Liver (tissue), 8 donors: ENCODE measurements at regions not wholly inside any gene's neighbourhood (a gene's known extent, or its start where the extent isn't known, plus 50 kb on each side); places are given as distances from the start of the nearest gene placed in this dataset.

Experiments
- DNase-seq: peaks from one replicate; pipeline ENCODE4 v3.0.0-alpha.2; 2017; ENCODE audit warnings: low spot score
- H3K27ac ChIP-seq, 2 donors: one replicate each; pipeline ENCODE4 v1.7.0; 2013; ENCODE audit warnings: inconsistent platforms in 2 of 2, low read length in 2 of 2, control low read depth in 1 of 2, low read depth in 1 of 2, mild to moderate bottlenecking in 1 of 2
- H3K27me3 ChIP-seq, 4 donors: one replicate each; pipeline versions ENCODE4 v1.6.1 to v1.7.0; 2013; ENCODE audit warnings: low read length in 3 of 4, inconsistent platforms in 1 of 4, mild to moderate bottlenecking in 1 of 4, moderate library complexity in 1 of 4; ENCODE audit not compliant: control insufficient read depth in 4 of 4, insufficient read depth in 4 of 4
- H3K36me3 ChIP-seq, 4 donors: one replicate each; pipeline versions ENCODE4 v1.6.1 to v1.7.0; 2013; ENCODE audit warnings: low read length in 3 of 4, mild to moderate bottlenecking in 3 of 4, low read depth in 1 of 4, moderate library complexity in 1 of 4; ENCODE audit not compliant: control insufficient read depth in 4 of 4, insufficient read depth in 3 of 4
- H3K4me1 ChIP-seq, 4 donors: one replicate each; pipeline versions ENCODE4 v1.6.1 to v1.7.0; 2013; ENCODE audit warnings: low read length in 3 of 4, mild to moderate bottlenecking in 3 of 4, moderate library complexity in 1 of 4; ENCODE audit not compliant: control insufficient read depth in 4 of 4, insufficient read depth in 4 of 4
- H3K4me3 ChIP-seq, 3 donors: one replicate each; pipeline versions ENCODE4 v1.6.1 to v1.7.0; 2013; ENCODE audit warnings: low read length in 3 of 3, control low read depth in 1 of 3, low read depth in 1 of 3, mild to moderate bottlenecking in 1 of 3
- H3K9ac ChIP-seq, 2 donors: one replicate each; pipeline ENCODE4 v1.7.0; 2013; ENCODE audit warnings: low read length in 2 of 2, mild to moderate bottlenecking in 2 of 2, moderate library complexity in 2 of 2, control low read depth in 1 of 2, low read depth in 1 of 2
- H3K9me3 ChIP-seq, 4 donors: one replicate each; pipeline versions ENCODE4 v1.6.1 to v1.7.0; 2013; ENCODE audit warnings: low read length in 3 of 4; ENCODE audit not compliant: control insufficient read depth in 4 of 4
- EGR1 ChIP-seq, 2 donors: IDR thresholded peaks; 2 replicates each; pipeline ENCODE4 v1.6.1; 2016 to 2018; ENCODE audit warnings: antibody characterized with exemption in 2 of 2, low read depth in 2 of 2
- FOXA1 ChIP-seq: IDR thresholded peaks from 2 replicates; pipeline ENCODE4 v1.6.1; 2016; ENCODE audit warnings: antibody characterized with exemption
- FOXA2 ChIP-seq: IDR thresholded peaks from 2 replicates; pipeline ENCODE4 v1.6.1; 2016; ENCODE audit warnings: antibody characterized with exemption
- JUND ChIP-seq, 2 donors: IDR thresholded peaks; 2 replicates each; pipeline ENCODE4 v1.6.1; 2016; ENCODE audit warnings: antibody characterized with exemption in 2 of 2
- NR2F2 ChIP-seq: IDR thresholded peaks from 2 replicates; pipeline ENCODE4 v1.6.1; 2016; ENCODE audit warnings: antibody characterized with exemption
- RAD21 ChIP-seq, 2 donors: IDR thresholded peaks; 2 replicates each; pipeline ENCODE4 v1.6.1; 2016; ENCODE audit warnings: antibody characterized with exemption in 2 of 2, mild to moderate bottlenecking in 2 of 2
- RXRA ChIP-seq, 2 donors: IDR thresholded peaks; 2 replicates each; pipeline ENCODE4 v1.6.1; 2017 to 2018; ENCODE audit warnings: antibody characterized with exemption in 2 of 2, mild to moderate bottlenecking in 1 of 2
- TAF1 ChIP-seq: conservative IDR thresholded peaks from 2 replicates; pipeline ENCODE4 v1.6.1; 2016; ENCODE audit warnings: antibody characterized with exemption, mild to moderate bottlenecking
- YY1 ChIP-seq: IDR thresholded peaks from 2 replicates; pipeline ENCODE4 v1.6.1; 2016; ENCODE audit warnings: antibody characterized with exemption, mild to moderate bottlenecking
- WGBS: extraction: QIAGEN DNeasy Blood & Tissue Kit; methylation state at CpG from one replicate; pipeline ENCODE4 v1.1.7; 2013; 5-methylcytosine and 5-hydroxymethylcytosine counted together
- TF ChIP-seq, protein P1 (sequence below): IDR thresholded peaks from 2 replicates; pipeline ENCODE4 v1.6.1; 2016; ENCODE audit warnings: antibody characterized with exemption
- TF ChIP-seq, protein P2 (sequence below): IDR thresholded peaks from 2 replicates; pipeline ENCODE4 v1.6.1; 2016; ENCODE audit warnings: antibody characterized with exemption, mild to moderate bottlenecking
- TF ChIP-seq, protein P3 (sequence below): IDR thresholded peaks from 2 replicates; pipeline ENCODE4 v1.6.1; 2016; ENCODE audit warnings: antibody characterized with exemption
- TF ChIP-seq, protein P4 (sequence below): fragments of 150-350 bp; IDR thresholded peaks from 2 replicates; pipeline ENCODE4 v1.5.1; 2017; ENCODE audit warnings: improper control_type of control experiment, low read depth, low read length; ENCODE audit not compliant: missing input control
- donor health status: healthy.
- donor health status: healthy.
- donor health status: healthy.
- donor health status: healthy.
- donor health status: healthy.

DNA sequence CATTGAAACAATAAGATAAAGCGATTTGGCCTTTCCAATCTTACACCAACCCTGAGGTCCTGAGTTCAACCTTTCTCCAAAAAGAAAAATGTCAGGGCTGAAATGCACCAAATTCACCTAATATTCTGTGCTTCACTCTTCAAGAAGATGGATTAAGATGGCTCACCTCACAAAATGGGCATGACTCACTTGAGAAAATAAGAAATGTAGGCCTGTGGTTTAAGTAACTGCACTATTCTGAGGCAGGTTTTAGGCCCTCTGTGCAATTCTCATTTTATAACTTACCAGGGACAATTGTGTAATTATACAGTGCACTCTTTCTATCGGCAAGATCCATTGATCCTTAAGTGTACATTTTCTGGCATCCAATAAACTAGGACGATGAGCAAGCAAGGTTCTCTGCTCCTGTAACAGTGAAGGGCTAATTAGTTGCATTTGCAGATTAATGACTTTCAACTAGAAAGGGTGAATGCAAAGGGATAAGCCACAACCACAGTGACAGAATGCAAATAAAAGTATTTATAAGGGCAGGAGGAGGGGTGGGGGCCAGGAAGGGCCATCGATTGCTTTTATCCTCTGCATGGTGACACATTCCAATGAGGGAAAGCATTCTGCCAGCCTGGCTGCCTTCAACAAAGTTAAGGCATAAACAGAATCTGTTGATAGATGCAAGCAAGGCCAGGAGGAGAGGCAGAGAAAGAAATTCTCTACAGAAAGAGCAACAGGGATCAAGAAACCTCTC, 214.5 kb downstream of the CAAP1 start:
- H3K27ac ChIP-seq: no peak overlapping the region
- no peak overlapping the region for H3K9ac ChIP-seq
- TF ChIP-seq EGR1 (IDR thresholded peaks at IDR 0.05; ENCODE audit: low read depth in 2 of 2) (no peak), FOXA1 (no peak), RXRA (IDR thresholded peaks at IDR 0.05) (no peak), TAF1 (no peak)
- TF ChIP-seq, protein P1, sequence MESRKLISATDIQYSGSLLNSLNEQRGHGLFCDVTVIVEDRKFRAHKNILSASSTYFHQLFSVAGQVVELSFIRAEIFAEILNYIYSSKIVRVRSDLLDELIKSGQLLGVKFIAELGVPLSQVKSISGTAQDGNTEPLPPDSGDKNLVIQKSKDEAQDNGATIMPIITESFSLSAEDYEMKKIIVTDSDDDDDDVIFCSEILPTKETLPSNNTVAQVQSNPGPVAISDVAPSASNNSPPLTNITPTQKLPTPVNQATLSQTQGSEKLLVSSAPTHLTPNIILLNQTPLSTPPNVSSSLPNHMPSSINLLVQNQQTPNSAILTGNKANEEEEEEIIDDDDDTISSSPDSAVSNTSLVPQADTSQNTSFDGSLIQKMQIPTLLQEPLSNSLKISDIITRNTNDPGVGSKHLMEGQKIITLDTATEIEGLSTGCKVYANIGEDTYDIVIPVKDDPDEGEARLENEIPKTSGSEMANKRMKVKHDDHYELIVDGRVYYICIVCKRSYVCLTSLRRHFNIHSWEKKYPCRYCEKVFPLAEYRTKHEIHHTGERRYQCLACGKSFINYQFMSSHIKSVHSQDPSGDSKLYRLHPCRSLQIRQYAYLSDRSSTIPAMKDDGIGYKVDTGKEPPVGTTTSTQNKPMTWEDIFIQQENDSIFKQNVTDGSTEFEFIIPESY: no peak
- no peak for DNase-seq
- WGBS: 58% methylated on average over 4 of the region's 4 CpGs
- peaks cover 0 to 2% (median under 1%) of the 10 kb centered on the region in 4 donors for H3K27me3 ChIP-seq
- no peaks in the 10 kb centered on the region for H3K36me3 ChIP-seq
- H3K4me1 ChIP-seq: no peaks in the 10 kb centered on the region
- H3K4me3 ChIP-seq: no peak overlapping the region
- no peaks in the 10 kb centered on the region for H3K9me3 ChIP-seq

DNA sequence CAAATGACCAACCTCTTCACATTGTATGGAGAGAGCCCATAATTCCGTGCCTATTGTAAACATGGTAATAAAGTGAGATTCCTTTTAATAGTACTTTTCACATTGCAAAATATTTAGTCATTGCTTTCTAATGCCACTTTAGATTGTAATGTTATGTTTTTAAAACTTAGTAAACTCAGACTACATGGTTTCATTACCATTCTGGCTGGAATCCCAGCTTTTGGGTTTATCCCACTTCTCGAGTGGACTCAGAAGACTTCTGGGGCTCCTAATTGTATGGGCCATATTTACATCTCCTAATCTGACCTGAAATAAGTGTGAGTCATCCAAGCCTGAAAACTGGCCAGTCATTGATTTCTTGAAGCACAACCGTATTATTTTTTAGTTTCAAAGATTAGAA, 217.6 kb downstream of the CAAP1 start:
- Histone ChIP-seq H3K9me3 (no peaks in the 10 kb centered on the region), H3K27ac (no peak overlapping the region), H3K4me1 (no peaks in the 10 kb centered on the region), H3K36me3 (no peaks in the 10 kb centered on the region), H3K27me3 (peaks cover 0 to 2% (median 0%) of the 10 kb centered on the region in 4 donors), H3K4me3 (no peak overlapping the region), H3K9ac (no peak overlapping the region)
- no peak for TF ChIP-seq YY1
- no peak for TF ChIP-seq RXRA (IDR thresholded peaks at IDR 0.05)
- TF ChIP-seq RAD21 (IDR thresholded peaks at IDR 0.05): no peak
- TF ChIP-seq, protein P2, sequence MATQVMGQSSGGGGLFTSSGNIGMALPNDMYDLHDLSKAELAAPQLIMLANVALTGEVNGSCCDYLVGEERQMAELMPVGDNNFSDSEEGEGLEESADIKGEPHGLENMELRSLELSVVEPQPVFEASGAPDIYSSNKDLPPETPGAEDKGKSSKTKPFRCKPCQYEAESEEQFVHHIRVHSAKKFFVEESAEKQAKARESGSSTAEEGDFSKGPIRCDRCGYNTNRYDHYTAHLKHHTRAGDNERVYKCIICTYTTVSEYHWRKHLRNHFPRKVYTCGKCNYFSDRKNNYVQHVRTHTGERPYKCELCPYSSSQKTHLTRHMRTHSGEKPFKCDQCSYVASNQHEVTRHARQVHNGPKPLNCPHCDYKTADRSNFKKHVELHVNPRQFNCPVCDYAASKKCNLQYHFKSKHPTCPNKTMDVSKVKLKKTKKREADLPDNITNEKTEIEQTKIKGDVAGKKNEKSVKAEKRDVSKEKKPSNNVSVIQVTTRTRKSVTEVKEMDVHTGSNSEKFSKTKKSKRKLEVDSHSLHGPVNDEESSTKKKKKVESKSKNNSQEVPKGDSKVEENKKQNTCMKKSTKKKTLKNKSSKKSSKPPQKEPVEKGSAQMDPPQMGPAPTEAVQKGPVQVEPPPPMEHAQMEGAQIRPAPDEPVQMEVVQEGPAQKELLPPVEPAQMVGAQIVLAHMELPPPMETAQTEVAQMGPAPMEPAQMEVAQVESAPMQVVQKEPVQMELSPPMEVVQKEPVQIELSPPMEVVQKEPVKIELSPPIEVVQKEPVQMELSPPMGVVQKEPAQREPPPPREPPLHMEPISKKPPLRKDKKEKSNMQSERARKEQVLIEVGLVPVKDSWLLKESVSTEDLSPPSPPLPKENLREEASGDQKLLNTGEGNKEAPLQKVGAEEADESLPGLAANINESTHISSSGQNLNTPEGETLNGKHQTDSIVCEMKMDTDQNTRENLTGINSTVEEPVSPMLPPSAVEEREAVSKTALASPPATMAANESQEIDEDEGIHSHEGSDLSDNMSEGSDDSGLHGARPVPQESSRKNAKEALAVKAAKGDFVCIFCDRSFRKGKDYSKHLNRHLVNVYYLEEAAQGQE: no peak
- no peak for TF ChIP-seq FOXA2
- TF ChIP-seq NR2F2: no peak
- TF ChIP-seq, protein P3, sequence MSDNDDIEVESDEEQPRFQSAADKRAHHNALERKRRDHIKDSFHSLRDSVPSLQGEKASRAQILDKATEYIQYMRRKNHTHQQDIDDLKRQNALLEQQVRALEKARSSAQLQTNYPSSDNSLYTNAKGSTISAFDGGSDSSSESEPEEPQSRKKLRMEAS: no peak
- TF ChIP-seq EGR1 (IDR thresholded peaks at IDR 0.05; ENCODE audit: low read depth in 2 of 2): no peak
- TF ChIP-seq, protein P4, sequence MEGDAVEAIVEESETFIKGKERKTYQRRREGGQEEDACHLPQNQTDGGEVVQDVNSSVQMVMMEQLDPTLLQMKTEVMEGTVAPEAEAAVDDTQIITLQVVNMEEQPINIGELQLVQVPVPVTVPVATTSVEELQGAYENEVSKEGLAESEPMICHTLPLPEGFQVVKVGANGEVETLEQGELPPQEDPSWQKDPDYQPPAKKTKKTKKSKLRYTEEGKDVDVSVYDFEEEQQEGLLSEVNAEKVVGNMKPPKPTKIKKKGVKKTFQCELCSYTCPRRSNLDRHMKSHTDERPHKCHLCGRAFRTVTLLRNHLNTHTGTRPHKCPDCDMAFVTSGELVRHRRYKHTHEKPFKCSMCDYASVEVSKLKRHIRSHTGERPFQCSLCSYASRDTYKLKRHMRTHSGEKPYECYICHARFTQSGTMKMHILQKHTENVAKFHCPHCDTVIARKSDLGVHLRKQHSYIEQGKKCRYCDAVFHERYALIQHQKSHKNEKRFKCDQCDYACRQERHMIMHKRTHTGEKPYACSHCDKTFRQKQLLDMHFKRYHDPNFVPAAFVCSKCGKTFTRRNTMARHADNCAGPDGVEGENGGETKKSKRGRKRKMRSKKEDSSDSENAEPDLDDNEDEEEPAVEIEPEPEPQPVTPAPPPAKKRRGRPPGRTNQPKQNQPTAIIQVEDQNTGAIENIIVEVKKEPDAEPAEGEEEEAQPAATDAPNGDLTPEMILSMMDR: no peak
- TF ChIP-seq JUND (IDR thresholded peaks at IDR 0.05): no peak
- DNase-seq: no peak
- 63% methylated on average over 3 of the region's 3 CpGs for WGBS
